Fibroblast of lung (primary cell): ENCODE measurements at regions not wholly inside any gene's neighbourhood (a gene's known extent, or its start where the extent isn't known, plus 50 kb on each side); places are given as distances from the start of the nearest gene placed in this dataset.

Experiments
- EZH2 ChIP-seq: IDR thresholded peaks from 2 replicates; pipeline ENCODE4 v1.5.1; 2012; ENCODE audit warnings: low read length, control low read depth, mild to moderate bottlenecking; ENCODE audit errors: missing control alignments
- TF ChIP-seq, protein P1 (sequence below), 2 donors: IDR thresholded peaks in 1 of 2; conservative IDR thresholded peaks in 1 of 2; 1 replicate in 1 of 2; 2 replicates in 1 of 2; pipeline ENCODE4 v1.5.1; 2011 to 2012; ENCODE audit warnings: low read length in 2 of 2, control low read depth in 1 of 2, inconsistent platforms in 1 of 2, low read depth in 1 of 2, mild to moderate bottlenecking in 1 of 2

DNA sequence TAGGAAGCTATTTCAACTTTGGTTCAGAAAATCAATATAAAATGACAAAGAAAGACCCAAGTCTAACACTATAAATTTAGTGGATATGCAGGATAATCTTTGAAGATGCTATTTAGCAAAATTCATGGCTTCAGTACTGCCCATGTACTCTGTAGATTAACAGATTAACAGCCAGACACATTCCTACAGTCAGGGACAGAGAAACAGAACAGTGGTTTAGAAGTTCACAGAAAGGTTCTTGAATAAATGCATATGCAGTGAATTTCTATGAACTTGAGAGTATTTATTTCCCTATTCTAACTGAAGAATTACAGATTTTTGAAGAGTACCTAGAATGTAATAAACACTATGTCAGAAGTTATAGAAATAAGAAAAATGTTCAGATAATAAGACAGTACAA lies 222.8 kb downstream of the KLF12 start:
- TF ChIP-seq, protein P1, sequence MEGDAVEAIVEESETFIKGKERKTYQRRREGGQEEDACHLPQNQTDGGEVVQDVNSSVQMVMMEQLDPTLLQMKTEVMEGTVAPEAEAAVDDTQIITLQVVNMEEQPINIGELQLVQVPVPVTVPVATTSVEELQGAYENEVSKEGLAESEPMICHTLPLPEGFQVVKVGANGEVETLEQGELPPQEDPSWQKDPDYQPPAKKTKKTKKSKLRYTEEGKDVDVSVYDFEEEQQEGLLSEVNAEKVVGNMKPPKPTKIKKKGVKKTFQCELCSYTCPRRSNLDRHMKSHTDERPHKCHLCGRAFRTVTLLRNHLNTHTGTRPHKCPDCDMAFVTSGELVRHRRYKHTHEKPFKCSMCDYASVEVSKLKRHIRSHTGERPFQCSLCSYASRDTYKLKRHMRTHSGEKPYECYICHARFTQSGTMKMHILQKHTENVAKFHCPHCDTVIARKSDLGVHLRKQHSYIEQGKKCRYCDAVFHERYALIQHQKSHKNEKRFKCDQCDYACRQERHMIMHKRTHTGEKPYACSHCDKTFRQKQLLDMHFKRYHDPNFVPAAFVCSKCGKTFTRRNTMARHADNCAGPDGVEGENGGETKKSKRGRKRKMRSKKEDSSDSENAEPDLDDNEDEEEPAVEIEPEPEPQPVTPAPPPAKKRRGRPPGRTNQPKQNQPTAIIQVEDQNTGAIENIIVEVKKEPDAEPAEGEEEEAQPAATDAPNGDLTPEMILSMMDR (conservative IDR thresholded peaks at IDR 0.05 in 1 of 2, IDR thresholded peaks at IDR 0.05 in 1 of 2; ENCODE audit: low read depth in 1 of 2, low read length in 2 of 2) = no peak
- TF ChIP-seq EZH2 = no peak
